Neural crest cell (in vitro differentiated cells): ENCODE measurements at regions not wholly inside any gene's neighbourhood (a gene's known extent, or its start where the extent isn't known, plus 50 kb on each side); places are given as distances from the start of the nearest gene placed in this dataset.

Experiments used
- DNase-seq: peaks from one replicate; pipeline ENCODE4 v3.0.0; 2021; ENCODE audit warnings: low read depth, mixed read lengths, low spot score
- H3K27ac Mint-ChIP-seq: one replicate; pipeline ENCODE4 v1.8.0; 2021; ENCODE audit warnings: mild to moderate bottlenecking, mixed read lengths; ENCODE audit not compliant: unreplicated experiment
- H3K27me3 Mint-ChIP-seq: 2 replicates; pipeline ENCODE4 v1.8.0; 2021; ENCODE audit warnings: low read depth, mild to moderate bottlenecking, mixed read lengths
- H3K36me3 Mint-ChIP-seq: 2 replicates; pipeline ENCODE4 v1.8.0; 2021; ENCODE audit warnings: low read depth, mild to moderate bottlenecking, mixed read lengths
- H3K4me1 Mint-ChIP-seq: 2 replicates; pipeline ENCODE4 v1.8.0; 2021; ENCODE audit warnings: mixed read lengths
- H3K4me3 Mint-ChIP-seq: one replicate; pipeline ENCODE4 v1.8.0; 2021; ENCODE audit warnings: mild to moderate bottlenecking, mixed read lengths
- H3K9me3 Mint-ChIP-seq: 2 replicates; pipeline ENCODE4 v1.8.0; 2021; ENCODE audit warnings: mixed read lengths
- TF ChIP-seq, protein P1 (sequence below): fragments of 200-600 bp; sonication (generic); conservative IDR thresholded peaks from 2 replicates; pipeline ENCODE4 v1.5.0; 2021; ENCODE audit warnings: antibody characterized with exemption, mild to moderate bottlenecking

DNA sequence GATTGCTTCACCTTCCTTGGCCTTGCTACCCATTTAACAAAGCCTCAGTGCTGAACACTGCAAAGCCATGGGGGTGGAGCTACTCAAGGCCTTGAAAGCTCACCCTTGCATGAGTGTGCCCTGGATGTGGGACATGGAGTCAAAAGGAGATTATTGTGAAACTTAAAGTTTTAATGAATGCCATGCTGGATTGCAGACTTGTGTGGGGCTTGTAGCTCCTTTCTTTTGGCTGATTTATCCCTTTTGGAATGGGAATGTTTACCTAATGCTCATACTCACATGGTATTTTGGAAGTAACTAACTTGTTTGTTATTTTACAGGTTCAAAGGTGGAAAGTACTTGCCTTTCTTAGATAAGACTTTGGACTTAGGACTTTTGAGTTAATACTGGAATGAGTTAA, 538.5 kb upstream of the NECTIN3 start:
- DNase-seq: no peak
- no peaks in the 10 kb centered on the region for H3K27me3 Mint-ChIP-seq
- H3K4me1 Mint-ChIP-seq: peaks cover 5% of the 10 kb centered on the region
- peaks cover 12% of the 10 kb centered on the region for H3K9me3 Mint-ChIP-seq
- H3K36me3 Mint-ChIP-seq: peaks cover 7% of the 10 kb centered on the region
- H3K4me3 Mint-ChIP-seq: no peak overlapping the region
- TF ChIP-seq, protein P1, sequence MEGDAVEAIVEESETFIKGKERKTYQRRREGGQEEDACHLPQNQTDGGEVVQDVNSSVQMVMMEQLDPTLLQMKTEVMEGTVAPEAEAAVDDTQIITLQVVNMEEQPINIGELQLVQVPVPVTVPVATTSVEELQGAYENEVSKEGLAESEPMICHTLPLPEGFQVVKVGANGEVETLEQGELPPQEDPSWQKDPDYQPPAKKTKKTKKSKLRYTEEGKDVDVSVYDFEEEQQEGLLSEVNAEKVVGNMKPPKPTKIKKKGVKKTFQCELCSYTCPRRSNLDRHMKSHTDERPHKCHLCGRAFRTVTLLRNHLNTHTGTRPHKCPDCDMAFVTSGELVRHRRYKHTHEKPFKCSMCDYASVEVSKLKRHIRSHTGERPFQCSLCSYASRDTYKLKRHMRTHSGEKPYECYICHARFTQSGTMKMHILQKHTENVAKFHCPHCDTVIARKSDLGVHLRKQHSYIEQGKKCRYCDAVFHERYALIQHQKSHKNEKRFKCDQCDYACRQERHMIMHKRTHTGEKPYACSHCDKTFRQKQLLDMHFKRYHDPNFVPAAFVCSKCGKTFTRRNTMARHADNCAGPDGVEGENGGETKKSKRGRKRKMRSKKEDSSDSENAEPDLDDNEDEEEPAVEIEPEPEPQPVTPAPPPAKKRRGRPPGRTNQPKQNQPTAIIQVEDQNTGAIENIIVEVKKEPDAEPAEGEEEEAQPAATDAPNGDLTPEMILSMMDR: no peak
- no peak overlapping the region for H3K27ac Mint-ChIP-seq

DNA sequence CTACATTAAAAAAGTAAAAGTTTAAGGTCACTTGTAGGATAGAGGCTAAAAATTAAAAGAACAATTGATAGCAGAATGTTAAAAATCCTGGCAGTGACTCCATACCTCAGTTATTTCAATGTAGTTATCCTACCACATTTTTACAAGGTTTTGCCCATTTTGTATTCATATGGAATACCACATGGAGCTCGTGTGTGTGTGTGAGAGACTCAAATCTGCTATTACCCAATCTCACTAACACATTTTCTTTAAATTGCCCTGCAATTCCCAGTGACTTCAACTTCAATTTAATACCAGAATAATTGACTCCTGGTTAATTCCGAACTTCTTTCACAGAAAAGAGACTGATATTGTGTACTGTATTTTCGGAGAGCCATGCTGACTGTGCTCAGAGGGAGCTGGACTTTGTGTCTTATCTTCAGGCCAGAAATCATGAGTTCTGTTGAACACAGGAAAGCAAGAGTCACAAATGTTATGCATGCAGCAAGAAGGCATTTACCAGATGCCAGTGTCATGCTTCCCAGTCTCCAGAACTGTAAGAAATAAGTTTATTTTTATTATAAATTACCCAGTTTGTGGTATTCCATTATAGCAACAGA, 529.0 kb upstream of the NECTIN3 start:
- DNase-seq: no peak
- Mint-ChIP-seq H3K4me3 (no peak overlapping the region), H3K4me1 (peaks cover 11% of the 10 kb centered on the region), H3K27me3 (no peaks in the 10 kb centered on the region), H3K36me3 (peaks cover 3% of the 10 kb centered on the region), H3K9me3 (peaks cover 7% of the 10 kb centered on the region), H3K27ac (no peak overlapping the region)
- TF ChIP-seq, protein P1: no peak

DNA sequence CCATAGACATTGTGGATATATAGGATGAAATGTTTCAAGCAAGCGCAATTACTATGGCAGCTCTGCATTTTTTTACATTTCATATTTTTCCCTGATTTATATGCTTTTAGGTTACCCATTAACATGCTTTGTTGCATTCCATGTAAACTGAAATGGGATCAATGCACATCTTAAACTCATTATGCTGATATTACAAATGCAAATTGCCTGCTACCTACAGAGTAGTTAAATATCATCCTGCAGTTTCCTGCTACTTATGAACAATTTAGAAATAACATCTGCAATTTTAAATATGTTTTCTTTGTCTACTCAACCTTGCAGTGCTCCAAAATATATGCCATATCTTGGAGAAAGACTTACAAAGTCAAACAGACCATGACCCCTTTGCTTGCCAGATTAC, 526.9 kb upstream of the NECTIN3 start:
- Mint-ChIP-seq H3K9me3 (peaks cover 4% of the 10 kb centered on the region), H3K36me3 (no peaks in the 10 kb centered on the region), H3K4me1 (peaks cover 14% of the 10 kb centered on the region), H3K27ac (no peak overlapping the region), H3K27me3 (no peaks in the 10 kb centered on the region), H3K4me3 (no peak overlapping the region)
- DNase-seq: no peak
- TF ChIP-seq, protein P1: no peak

DNA sequence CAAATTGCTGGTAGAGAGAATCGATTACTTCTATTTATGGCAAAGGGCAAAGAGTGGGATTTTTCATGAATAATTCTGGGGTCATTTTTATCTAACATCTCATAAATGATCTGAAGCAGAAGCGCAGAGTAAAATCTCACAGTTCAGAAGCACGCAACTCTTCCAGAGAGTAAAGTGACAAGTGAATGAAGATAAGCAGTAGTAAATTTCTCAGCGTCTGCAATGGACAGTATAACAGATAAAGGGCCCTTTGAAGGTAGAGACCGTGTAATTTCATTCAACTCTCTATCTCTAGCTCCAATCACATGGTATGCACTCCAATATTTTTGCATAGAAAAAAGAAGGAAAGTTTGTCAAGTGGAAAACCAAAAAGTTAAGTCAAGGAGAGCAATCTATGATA, 521.1 kb upstream of the NECTIN3 start:
- TF ChIP-seq, protein P1: no peak
- peaks cover 17% of the 10 kb centered on the region for H3K4me1 Mint-ChIP-seq
- H3K4me3 Mint-ChIP-seq: no peak overlapping the region
- H3K9me3 Mint-ChIP-seq: peaks cover 11% of the 10 kb centered on the region
- H3K27me3 Mint-ChIP-seq: no peaks in the 10 kb centered on the region
- DNase-seq: no peak
- H3K27ac Mint-ChIP-seq: no peak overlapping the region
- no peaks in the 10 kb centered on the region for H3K36me3 Mint-ChIP-seq

DNA sequence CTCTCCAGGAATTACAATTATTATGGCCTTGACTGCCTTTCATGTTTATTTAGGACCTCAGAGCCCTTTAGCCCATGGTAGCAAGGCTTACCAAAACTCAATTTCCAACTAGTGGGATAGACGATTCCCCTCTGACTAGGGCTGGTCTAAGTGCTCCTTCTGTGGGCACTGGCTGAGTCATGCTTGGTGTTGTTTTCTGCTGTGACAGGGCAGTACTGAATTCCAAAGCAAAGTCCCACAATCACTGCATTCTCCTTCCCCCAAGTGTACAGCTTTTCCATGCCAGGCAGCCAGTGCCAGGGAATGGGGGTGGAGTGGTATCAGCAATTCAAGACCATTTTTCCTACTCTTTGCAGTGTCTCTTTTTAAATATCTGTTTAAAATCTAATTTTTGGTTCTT, 509.0 kb upstream of the NECTIN3 start:
- no peak overlapping the region for H3K27ac Mint-ChIP-seq
- TF ChIP-seq, protein P1: no peak
- no peak for DNase-seq
- no peaks in the 10 kb centered on the region for H3K27me3 Mint-ChIP-seq
- no peak overlapping the region for H3K4me3 Mint-ChIP-seq
- peaks cover 18% of the 10 kb centered on the region for H3K9me3 Mint-ChIP-seq
- no peaks in the 10 kb centered on the region for H3K4me1 Mint-ChIP-seq
- H3K36me3 Mint-ChIP-seq: peaks cover 6% of the 10 kb centered on the region

DNA sequence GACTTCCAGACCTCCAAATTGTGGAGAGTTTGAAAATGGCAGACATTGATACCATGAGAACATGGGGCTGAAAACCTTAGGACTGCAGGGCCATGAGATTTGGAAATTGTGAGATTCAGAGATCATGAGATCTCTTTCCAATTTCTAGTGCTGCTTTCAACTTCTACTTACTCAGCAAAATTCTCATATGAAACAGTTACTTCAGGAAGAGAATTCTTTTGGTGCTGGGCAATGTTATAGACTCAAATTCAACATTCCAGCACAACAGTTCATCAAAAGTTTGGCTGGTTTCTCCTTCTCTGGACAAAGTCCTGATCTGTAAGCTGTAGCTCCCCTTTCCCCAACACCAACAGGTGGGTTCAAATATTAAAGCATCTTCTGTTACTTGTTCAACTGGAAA, 506.9 kb upstream of the NECTIN3 start:
- no peaks in the 10 kb centered on the region for H3K4me1 Mint-ChIP-seq
- no peak overlapping the region for H3K27ac Mint-ChIP-seq
- H3K4me3 Mint-ChIP-seq: no peak overlapping the region
- DNase-seq: no peak
- H3K27me3 Mint-ChIP-seq: no peaks in the 10 kb centered on the region
- peaks cover 15% of the 10 kb centered on the region for H3K9me3 Mint-ChIP-seq
- H3K36me3 Mint-ChIP-seq: peaks cover 2% of the 10 kb centered on the region
- TF ChIP-seq, protein P1: no peak
